ENCODE measurements at regions not wholly inside any gene's neighbourhood (a gene's known extent, or its start where the extent isn't known, plus 50 kb on each side); places are given as distances from the start of the nearest gene placed in this dataset.

- TF ChIP-seq POLR2A (IDR thresholded peaks at IDR 0.05) (no peak), POLR2AphosphoS5 (IDR thresholded peaks at IDR 0.05) (no peak)
Observed at GRCh38 chr18:66083078-66083477, 332.3 kb downstream of the CDH7 start.
